ENCODE measurements at regions not wholly inside any gene's neighbourhood (a gene's known extent, or its start where the extent isn't known, plus 50 kb on each side); places are given as distances from the start of the nearest gene placed in this dataset.

- TF ChIP-seq CTCF (IDR thresholded peaks at IDR 0.05) (no peak), EP300 (IDR thresholded peaks at IDR 0.05) (no peak)
Observed at GRCh38 chr4:64062991-64063390, 346.3 kb downstream of the TECRL start.

All from ovary (tissue), 3 donors.